ENCODE measurements at regions not wholly inside any gene's neighbourhood (a gene's known extent, or its start where the extent isn't known, plus 50 kb on each side); places are given as distances from the start of the nearest gene placed in this dataset.

DNA sequence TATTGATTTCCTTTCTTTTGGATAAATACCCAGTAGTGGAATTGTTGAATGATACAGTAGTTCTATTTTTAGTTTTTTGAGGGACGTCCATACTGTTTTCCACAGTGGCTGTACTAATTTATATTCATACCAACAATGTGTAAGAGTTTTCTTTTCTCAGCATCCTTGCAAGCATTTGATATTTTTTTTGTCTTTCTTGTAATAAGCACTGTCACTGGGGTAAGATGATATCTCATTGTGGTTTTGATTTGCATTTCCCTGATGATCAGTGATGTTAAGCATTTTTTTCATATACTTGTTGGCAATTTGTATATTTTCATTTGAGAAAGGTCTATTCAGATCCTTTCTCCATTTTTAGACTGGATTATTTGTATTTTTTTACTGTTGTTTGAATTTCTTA lies 308.7 kb downstream of the PTEN start:
- no peak overlapping the region for H3K27ac ChIP-seq (ENCODE audit: low read depth, low read length)
- 31 to 58% (median 46%) methylated on average over 1 of the region's 1 CpG for WGBS, 3 donors

DNA sequence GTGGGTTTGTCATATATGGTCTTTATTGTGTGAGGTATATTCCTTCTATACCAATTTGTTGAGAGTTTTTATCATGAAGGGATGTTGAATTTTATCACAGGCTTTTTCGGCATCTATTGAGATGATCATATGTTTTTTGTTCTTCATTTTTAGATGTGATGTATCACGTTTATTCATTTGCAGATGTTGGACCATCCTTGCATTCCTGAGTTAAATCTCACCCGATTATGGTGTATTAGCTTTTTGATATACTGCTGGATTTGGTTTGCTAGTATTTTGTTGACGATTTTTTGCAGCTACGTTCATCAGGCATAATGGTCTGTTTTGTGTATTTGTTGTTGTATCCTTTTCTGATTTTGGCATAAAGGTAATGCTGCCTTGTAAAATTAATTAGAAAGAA lies 311.0 kb downstream of the PTEN start:
- WGBS, 3 donors, result 94 to 97% (median 95%) methylated on average over 5 of the region's 5 CpGs

DNA sequence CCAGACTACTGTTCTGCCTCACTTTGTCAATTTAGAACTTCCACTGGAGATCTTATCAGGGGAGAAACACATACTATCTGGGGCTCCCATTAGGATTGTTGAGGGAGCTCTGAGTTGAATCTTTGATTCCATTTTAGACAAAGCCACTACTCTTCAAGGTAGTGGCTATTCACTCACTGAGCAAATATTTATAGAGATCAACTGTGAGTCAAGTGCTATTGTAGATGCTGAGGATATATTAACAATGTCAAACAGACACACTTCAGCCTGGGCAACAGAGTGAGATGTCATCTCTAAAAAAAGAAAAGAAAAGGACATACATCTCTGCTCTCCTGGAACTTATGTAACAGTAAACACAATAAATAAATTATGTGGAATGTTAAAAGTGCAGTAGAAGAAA lies 315.3 kb downstream of the PTEN start:
- no peak overlapping the region for H3K27ac ChIP-seq (ENCODE audit: low read depth, low read length)

More for the DNA sequence above, 311.0 kb downstream of the PTEN start:
- H3K27ac ChIP-seq (ENCODE audit: low read depth, low read length), result no peak overlapping the region

DNA sequence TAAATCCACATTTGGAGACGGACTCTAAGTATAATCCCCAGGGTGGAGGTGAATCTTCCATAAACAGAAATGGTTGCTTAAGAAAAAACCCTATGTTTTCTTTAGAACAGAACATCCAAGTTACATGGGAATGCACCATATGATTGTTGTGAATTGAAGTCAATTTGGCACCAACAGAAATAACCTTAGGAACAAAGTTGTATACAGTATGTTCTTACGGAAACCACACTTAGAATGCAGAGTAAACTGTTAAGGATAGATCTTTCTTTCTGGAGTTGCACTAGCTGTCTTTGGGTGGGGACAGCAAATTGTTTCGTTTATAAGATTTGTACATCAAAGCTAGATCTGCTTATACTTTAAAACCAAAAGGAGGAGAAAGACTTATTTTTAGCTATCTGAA lies 316.4 kb downstream of the PTEN start:
- 85 to 94% (median 88%) methylated on average over 3 of the region's 3 CpGs for WGBS, 3 donors
- no peak overlapping the region for H3K27ac ChIP-seq (ENCODE audit: low read depth, low read length)

DNA sequence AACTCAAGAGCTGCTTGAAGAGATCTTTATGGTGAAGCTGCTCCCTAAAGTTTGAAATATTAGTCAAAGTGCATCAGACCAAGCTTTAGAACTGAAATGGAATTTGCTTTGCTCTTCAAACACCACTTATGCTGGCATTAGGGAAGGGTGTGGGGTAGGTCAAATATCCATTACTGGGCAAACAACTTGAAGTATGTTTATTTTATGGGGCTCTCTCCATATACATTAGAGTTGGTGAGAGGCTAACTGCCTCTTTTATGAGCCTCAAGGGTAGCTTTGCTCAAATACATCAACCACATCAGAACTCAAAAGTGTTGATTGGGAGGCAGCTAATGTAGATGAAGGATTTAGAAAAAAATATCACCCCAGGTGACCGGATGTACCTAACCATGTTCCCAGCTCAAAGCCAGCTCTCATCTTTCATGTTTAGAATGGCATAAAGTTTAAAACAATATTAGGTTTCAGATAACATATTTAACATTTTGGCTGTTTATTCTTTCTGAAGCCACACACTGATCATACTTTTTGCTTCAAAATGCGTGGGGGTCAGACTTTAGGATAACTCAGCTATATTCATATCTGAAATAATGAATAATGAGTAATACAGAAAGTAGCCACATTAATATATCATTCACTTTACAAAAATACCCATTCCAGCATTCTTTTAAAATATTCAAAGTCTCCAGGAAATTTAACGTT lies 318.6 kb downstream of the PTEN start:
- WGBS, 3 donors, result 69 to 85% (median 76%) methylated on average over 3 of the region's 3 CpGs
- no peak overlapping the region for H3K27ac ChIP-seq (ENCODE audit: low read depth, low read length)

DNA sequence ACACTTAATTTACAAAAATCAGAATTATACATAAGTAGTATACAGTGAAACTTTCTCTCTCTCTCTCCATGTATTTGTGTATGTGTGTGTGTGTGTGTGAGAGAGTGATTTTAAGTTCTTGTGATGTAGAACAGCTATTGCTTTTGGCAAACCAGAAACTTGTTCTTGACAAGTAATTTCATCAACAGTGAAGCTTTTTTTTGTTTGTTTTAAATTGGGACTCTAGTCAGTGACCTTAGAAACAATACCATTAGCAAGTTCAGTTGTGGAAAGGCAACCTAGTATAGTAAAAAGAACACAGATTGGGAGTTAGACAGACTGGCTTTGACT lies 319.1 kb downstream of the PTEN start:
- no peak overlapping the region for H3K27ac ChIP-seq (ENCODE audit: low read depth, low read length)

DNA sequence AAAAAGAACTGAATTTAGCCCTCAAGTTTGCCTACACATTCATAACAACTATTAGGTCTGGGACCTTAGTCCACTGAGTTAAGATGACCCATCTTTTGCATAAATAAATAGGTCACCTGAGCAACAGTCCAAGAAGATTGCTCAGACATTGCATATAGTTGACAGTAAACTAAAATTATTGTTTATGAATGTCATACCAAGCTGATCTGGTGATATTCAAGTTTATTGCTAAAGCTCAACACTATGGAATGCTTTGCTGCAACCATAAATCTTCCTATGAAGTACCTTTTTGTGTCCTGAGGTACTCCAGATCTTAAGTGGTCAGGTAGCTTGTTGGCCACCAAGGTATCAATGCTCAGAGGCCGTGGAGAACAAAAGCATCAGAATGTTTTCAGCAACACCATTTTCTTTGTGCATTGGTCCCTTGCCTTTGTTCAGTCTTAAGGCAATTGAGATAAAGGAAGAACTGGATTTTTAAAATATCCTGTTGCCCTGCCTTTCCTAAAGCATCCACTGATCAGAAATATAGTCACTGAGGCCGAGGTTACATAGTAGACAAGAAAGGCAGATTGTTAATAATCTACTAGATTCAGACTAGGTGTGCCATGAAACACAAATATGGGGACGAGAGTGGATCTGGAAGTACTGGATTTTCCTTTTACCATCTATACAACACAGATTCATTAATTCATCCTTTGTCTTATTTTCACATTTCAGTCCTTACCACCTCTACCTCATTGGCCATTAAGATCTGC lies 321.3 kb downstream of the PTEN start:
- 72 to 91% (median 90%) methylated on average over 3 of the region's 3 CpGs for WGBS, 3 donors

DNA sequence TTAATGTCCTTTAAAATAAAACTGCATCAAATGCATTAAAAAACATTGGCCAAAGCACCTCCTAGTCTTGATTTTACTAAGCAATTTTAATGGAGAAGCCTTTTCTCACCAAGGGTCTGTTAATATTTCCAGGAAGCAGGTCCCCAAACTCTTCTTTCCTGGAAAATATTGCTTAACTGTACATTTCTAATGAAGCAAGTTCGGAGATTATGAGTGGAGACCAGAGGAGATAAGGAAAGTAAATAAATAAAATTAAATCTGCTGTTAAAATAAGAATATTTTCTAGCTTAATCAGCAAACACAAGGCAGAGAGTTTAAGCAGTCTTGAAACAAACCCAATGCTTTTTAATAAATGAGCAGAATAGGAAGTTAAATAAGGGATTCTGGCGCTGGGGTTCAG lies 322.4 kb downstream of the PTEN start:
- 53 to 61% (median 60%) methylated on average over 2 of the region's 2 CpGs for WGBS, 3 donors
- H3K27ac ChIP-seq (ENCODE audit: low read depth, low read length), result no peak overlapping the region

More for the DNA sequence above, 321.3 kb downstream of the PTEN start:
- no peak overlapping the region for H3K27ac ChIP-seq (ENCODE audit: low read depth, low read length)

DNA sequence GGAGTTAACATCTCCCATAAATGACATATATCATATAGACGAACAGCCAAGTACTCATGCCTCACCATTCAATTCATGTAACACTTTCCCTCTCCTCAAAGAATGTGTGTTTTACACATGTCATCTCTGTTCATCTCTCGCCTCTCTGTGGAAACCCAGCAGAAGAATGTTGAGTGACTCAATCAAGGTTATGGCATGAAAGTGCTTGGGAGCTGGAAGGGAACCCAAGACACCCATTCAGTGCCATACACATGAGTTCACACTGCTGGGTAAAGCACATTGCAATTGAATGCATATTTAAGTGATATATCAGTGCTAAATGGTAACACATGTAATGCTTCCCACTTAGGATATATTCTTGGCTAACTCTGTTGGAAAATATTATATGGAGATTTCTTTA lies 322.9 kb downstream of the PTEN start:
- no peak overlapping the region for H3K27ac ChIP-seq (ENCODE audit: low read depth, low read length)
- 57 to 91% (median 70%) methylated on average over 2 of the region's 2 CpGs for WGBS, 3 donors

DNA sequence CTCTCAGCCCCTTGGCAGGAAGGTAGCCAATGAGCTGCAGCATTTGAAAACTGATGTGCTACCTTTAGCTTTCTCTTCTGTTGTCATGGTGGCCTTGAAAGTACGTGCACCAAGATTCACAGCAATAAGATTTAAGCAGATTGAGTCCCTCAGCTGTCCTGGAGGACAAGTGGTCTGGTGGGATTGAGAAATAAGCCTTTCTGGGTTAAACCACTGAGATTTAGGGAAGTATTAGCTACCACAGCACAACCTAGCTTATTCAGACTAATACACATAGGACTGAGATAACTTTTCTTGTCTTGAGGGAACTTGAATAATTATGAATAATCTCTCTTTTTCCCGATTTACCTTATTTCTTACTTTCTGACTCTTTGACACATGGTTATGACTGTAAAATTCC lies 324.0 kb downstream of the PTEN start:
- WGBS, 3 donors, result 62 to 75% (median 71%) methylated on average over 2 of the region's 2 CpGs
- H3K27ac ChIP-seq (ENCODE audit: low read depth, low read length), result no peak overlapping the region

DNA sequence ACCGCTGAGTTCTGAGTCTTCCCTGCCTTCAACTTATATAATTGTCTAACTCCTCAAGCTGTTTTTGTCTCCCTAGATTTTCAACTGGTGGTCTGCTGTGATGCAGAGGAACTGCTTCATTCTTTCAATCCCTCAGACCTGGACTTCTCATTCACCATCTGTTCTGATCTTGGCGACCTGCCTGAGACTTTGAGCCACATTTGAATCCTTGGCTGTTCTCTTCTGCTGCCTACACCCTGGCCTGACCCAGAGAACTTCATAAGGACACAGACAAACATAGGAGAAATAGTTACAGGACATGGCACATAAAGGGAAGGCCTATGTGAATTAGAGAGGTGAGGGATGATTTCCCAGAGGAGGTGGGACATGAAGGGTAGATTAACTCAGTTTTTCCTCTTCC lies 326.7 kb downstream of the PTEN start:
- H3K27ac ChIP-seq (ENCODE audit: low read depth, low read length), result no peak overlapping the region
- 92 to 93% (median 92%) methylated on average over 2 of the region's 2 CpGs for WGBS, 3 donors

DNA sequence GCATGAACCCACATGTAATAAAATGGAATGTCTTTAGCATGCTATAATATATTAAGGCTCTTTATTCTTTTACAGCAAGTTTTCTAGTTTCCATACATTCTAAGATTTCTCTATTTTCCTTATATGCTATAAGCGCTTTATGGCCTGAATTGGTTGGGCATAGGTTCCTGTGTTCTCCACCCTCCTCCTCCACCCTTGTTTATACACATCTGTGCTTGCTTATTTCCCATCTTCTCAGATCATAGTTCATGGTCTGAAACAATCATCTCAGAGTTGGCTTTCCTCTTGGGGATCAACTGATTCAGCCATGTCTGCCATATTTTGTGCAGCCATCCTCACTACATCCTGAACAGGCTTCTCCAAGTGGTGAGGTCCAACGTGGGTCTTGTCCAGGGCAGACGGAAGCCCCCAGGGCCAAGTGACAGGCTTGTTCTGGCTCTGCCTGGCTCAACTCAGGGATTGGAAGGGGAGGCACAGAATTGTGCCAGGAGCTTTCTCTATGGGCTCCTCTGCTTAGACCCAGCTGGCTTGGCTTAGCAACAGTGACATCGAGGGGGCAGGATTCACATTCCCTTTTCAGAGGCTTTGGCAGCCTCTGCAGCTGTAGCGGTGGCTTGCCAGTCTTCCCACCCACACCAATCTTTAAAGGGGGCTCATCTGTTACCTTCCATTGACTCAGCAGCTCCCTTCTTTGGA lies 327.3 kb downstream of the PTEN start:
- H3K27ac ChIP-seq (ENCODE audit: low read depth, low read length), result no peak overlapping the region
- 80 to 90% (median 85%) methylated on average over 5 of the region's 5 CpGs for WGBS, 3 donors

DNA sequence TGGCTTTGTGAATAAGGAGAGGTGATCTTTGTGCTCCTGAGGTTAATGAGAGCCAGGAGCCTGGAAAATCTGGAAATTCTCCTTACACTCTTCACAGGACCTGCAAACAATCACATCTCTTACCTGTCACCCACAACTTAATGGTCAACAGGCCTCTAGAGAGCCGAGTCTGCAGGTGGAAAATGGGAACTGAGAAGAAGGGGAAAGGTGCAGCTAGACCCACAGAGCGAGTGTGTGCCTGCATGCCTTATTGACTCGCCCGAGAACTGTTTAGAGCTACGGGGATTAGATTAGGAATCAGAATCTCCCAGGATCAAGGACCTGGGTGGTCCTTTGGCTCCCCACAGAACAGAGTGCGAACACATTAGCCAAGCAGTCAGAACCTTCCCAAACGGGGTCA lies 329.6 kb downstream of the PTEN start:
- 89 to 94% (median 90%) methylated on average over 7 of the region's 7 CpGs for WGBS, 3 donors
- H3K27ac ChIP-seq (ENCODE audit: low read depth, low read length), result no peak overlapping the region

DNA sequence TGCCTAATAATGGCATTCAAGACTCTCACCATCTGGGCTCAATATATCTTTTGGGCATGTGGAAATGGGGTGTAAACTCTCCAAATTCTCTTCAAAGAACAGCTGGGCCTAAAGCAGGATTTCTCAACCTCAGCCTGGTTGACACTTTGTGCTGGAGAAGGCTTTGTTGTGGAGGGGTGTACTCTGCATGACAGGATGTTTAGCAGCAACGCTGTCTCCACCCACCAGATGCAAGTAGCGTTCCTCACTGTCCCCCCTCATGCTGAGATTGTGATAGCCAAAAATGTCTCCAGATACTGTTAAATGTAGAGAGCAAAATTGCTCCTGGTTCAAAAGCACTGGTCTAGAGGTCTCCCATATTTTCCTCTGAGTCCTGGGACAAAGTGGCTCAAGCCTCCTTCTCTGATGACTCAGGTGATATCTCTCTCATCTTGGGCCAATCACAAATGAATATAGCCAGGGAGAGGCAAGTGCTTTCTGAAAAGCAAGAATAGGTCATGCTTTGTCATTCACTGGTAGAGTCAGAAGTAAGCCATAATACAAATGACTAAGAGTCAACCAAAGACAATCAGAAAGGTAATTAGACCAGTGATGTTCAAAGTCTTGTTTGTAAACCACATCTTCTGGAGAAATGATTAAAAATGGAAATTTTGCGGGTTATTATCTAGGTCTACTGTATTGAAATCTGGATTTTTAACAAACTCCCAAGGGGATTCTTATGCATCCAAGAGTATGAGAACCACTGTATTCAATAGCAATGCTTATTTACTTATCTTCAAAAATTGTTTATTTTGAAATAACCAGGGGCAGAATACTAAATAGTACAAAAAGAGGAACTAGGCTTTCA lies 330.8 kb downstream of the PTEN start:
- H3K27ac ChIP-seq (ENCODE audit: low read depth, low read length), result no peak overlapping the region
- 81 to 87% (median 82%) methylated on average over 3 of the region's 3 CpGs for WGBS, 3 donors

DNA sequence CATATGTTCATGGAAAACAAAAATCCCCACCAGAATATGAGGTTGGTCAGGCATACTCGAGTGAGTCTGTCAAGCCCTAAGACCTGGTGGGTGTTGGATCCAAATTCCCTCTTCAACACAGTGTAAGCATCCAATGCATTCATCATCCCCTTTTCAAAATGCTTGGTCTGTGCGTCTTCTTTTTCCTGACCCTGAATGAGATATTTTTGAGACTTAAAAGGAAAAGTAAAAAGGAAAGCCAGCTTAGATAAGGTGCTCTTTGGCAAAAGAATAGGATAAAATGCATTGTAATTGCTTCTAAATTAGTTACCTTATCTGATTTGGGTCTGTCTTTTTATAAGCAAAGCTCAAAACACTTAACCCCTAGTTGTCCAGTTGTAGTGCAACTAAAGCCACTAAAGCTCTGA lies 331.5 kb downstream of the PTEN start:
- 23 to 35% (median 25%) methylated on average over 2 of the region's 2 CpGs for WGBS, 3 donors
- no peak overlapping the region for H3K27ac ChIP-seq (ENCODE audit: low read depth, low read length)

DNA sequence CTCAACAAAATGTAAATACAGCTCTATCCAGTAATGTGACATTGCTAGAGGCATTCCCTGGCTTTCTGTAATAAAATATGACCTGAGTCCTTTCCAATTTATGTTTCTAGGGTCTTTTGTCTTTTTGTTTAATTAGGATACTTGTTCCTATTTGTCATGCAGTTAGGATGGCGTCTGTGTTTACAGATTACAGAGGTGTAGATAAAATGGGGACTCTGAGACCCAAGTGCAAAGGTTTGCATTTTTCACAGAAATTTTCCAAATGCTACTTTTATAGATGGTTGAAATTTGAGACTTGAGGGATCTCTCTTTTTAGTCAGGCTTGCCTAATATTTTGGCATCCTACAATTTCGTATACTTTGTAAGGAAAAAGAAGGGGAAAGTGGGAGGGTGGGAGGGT lies 332.4 kb downstream of the PTEN start:
- WGBS, 3 donors, result 62 to 74% (median 65%) methylated on average over 2 of the region's 2 CpGs

DNA sequence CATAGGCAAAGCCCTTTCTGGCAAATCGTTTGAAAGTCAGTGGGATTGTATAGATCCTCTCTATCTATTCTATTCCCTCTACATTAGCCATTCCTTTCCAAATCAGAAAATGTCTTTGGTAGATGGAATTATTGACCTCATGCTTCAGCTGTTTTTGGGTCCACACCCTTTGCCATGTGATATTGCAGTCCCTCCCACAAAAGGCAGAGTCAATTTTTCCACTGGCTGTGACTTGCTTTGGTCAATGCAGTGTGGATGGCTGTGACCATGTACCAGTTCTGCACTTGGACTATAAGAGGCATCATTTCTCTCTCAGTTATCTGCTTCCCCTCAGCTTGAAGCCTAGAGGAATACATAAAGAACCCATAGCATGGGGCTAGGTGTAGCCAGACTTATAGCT lies 332.9 kb downstream of the PTEN start:
- 31 to 47% (median 41%) methylated on average over 1 of the region's 1 CpG for WGBS, 3 donors
- H3K27ac ChIP-seq (ENCODE audit: low read depth, low read length), result no peak overlapping the region

More for the DNA sequence above, 332.4 kb downstream of the PTEN start:
- H3K27ac ChIP-seq (ENCODE audit: low read depth, low read length), result no peak overlapping the region

DNA sequence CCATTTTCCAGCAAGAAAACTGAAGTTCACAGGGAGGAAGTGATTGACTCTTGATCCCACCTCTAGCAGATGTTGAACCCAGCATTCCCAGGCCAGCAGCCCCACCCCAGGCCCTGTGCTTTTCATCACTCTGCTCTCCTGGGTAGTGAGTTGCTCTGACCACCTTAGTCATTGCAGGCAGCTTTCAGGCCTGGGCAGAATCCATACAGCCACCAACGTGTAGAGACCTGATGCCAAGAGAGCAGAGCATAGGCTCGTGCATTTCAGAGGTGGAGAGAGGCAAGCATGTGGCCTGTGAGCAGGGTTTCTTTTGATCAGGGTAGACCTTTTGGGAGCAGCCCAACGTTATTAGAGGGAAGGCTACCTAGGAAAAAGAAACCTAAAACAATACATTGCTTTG lies 334.6 kb downstream of the PTEN start:
- 92 to 97% (median 95%) methylated on average over 3 of the region's 3 CpGs for WGBS, 3 donors
- no peak overlapping the region for H3K27ac ChIP-seq (ENCODE audit: low read depth, low read length)

Measured in adipose tissue (tissue), 3 donors.